ENCODE measurements at regions not wholly inside any gene's neighbourhood (a gene's known extent, or its start where the extent isn't known, plus 50 kb on each side); places are given as distances from the start of the nearest gene placed in this dataset.
"Not testable (repeated sequence)": the region's sequence is repeated elsewhere in the genome, so short reads cannot be mapped to it uniquely, and the experiment has no call there.

DNA sequence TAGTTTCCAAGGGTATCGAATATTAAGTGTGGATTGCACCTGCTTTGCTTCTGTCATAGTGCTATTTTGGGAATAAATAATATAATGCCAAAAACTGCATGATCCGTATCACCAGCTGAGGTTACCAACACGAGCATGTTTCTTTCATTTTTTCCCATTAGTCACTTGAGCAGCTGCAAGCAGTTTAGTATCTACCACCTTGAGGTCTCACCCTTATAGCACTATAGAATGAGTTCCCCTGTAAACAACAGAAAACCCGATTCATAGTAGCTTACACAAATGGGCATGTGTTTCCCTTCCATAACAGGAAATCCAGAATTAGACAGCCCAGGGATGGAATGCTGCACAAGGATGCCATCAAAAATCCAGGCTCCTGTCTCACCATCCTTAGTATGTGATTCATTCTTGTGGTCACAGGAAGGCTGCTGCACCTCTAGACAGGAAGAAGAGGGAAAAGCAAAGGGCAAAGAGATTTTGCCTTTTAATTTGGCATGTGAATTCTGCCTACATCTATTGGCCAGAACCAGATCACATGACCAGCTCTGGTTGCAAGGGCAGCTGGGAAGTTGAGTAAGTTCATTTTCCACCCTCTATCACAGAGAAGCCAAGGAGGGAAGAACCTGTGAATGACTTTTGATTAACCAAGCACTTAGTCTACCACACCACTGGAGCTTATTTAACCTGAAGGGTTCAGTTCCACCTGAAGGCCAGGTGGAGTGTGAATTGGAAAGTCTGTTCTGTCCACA lies 91.3 kb upstream of the SLC25A36 start:
- Histone ChIP-seq H3K36me3 (ENCODE audit: control insufficient read depth in 1 of 2, insufficient read depth in 2 of 2, low read length in 1 of 2) (no peaks in the 10 kb centered on the region), H3K27ac (ENCODE audit: low read depth in 1 of 2, low read length in 2 of 2) (no peak overlapping the region), H3K9me3 (ENCODE audit: control insufficient read depth, low read length) (no peaks in the 10 kb centered on the region), H3K27me3 (ENCODE audit: control insufficient read depth in 1 of 2, insufficient read depth in 2 of 2, low read length in 1 of 2) (no peaks in the 10 kb centered on the region), H3K4me3 (ENCODE audit: low read length in 2 of 2) (no peak overlapping the region), H3K4me1 (ENCODE audit: control insufficient read depth in 1 of 2, insufficient read depth in 2 of 2, low read length in 2 of 2) (no peaks in the 10 kb centered on the region)
- intact Hi-C loops (cut with DNase I), result no loop called here
- WGBS, 2 donors, result 25 to 38% methylated on average over 4 of the region's 4 CpGs
- no peak for ATAC-seq (ENCODE audit: low FRiP score)
- DNase-seq, result no peak

DNA sequence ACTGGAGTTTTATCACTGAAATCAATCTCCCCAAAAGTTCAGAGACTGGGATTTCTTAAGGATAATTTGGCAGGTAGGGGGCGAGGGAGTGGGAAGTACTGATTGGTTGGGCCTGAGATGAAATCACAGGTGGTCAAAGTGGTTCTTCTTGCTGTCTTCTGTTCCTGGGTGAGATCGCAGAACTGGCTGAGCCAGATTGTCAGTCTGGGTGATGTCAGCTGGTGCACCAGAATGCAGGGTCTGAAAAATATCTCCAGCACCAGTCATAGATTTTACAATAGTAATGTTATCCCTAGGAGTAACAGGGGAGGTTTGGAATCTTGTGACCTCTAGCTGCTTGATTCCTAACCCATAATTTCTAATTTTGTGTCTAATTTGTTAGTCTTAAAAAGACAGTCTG lies 86.7 kb upstream of the SLC25A36 start:
- H3K9me3 ChIP-seq (ENCODE audit: control insufficient read depth, low read length), result no peaks in the 10 kb centered on the region
- H3K36me3 ChIP-seq (ENCODE audit: control insufficient read depth in 1 of 2, insufficient read depth in 2 of 2, low read length in 1 of 2), result no peaks in the 10 kb centered on the region
- no peak overlapping the region for H3K4me3 ChIP-seq (ENCODE audit: low read length in 2 of 2)
- WGBS, 2 donors, result 73 to 80% methylated on average over 2 of the region's 2 CpGs
- H3K27ac ChIP-seq (ENCODE audit: low read depth in 1 of 2, low read length in 2 of 2), result no peak overlapping the region
- DNase-seq (no peak), ATAC-seq (ENCODE audit: low FRiP score) (no peak)
- intact Hi-C loops (cut with DNase I), result no loop called here
- no peaks in the 10 kb centered on the region for H3K4me1 ChIP-seq (ENCODE audit: control insufficient read depth in 1 of 2, insufficient read depth in 2 of 2, low read length in 2 of 2)
- no peaks in the 10 kb centered on the region for H3K27me3 ChIP-seq (ENCODE audit: control insufficient read depth in 1 of 2, insufficient read depth in 2 of 2, low read length in 1 of 2)

DNA sequence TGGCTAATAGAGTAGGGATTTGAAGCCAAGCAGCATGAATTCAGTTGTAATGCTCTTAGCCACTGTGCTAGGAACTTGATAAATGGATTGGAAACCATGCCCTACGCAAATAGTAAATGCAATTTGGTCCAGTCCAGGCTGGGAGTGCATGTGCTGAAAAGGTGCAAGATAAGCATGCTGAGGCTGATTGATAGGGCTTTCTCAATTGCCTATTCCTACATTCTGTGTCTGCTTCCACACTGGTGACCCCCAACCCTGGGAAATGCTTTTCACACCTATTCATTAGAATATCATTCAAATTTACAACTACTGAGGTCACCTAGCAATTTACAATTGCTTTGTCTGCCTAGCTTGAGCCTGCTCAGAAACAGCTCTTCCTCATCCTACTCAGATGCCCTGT lies 84.7 kb upstream of the SLC25A36 start:
- no peaks in the 10 kb centered on the region for H3K27me3 ChIP-seq (ENCODE audit: control insufficient read depth in 1 of 2, insufficient read depth in 2 of 2, low read length in 1 of 2)
- intact Hi-C loops (cut with DNase I), result no loop called here
- no peak for ATAC-seq (ENCODE audit: low FRiP score)

DNA sequence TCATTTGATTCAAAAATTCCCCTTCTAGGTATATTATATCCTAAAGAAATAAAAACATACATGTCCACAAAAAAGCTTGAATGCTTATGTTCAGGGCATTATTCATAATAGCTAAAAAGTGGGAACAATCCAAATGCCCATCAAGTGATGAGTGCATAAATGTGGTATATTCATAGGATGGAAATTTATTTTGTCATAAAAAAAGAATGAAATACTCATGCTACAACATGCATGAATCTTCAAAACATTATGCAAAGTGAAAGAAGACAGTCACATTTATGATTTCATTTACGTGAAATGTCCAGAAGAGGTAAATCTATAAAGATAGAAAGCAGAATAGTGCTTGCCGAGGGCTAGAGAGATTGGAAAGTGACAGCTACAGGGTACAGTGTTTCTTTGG lies 83.6 kb upstream of the SLC25A36 start:
- Histone ChIP-seq H3K27ac (ENCODE audit: low read depth in 1 of 2, low read length in 2 of 2) (no peak overlapping the region), H3K4me3 (ENCODE audit: low read length in 2 of 2) (no peak overlapping the region), H3K27me3 (ENCODE audit: control insufficient read depth in 1 of 2, insufficient read depth in 2 of 2, low read length in 1 of 2) (no peaks in the 10 kb centered on the region), H3K36me3 (ENCODE audit: control insufficient read depth in 1 of 2, insufficient read depth in 2 of 2, low read length in 1 of 2) (no peaks in the 10 kb centered on the region), H3K4me1 (ENCODE audit: control insufficient read depth in 1 of 2, insufficient read depth in 2 of 2, low read length in 2 of 2) (no peaks in the 10 kb centered on the region), H3K9me3 (ENCODE audit: control insufficient read depth, low read length) (no peaks in the 10 kb centered on the region)
- ATAC-seq (ENCODE audit: low FRiP score) (no peak), DNase-seq (no peak)
- WGBS, 2 donors, result 79% methylated on average over 2 of the region's 2 CpGs
- intact Hi-C loops (cut with DNase I), result no loop called here

More for the DNA sequence above, 84.7 kb upstream of the SLC25A36 start:
- Histone ChIP-seq H3K36me3 (ENCODE audit: control insufficient read depth in 1 of 2, insufficient read depth in 2 of 2, low read length in 1 of 2) (no peaks in the 10 kb centered on the region), H3K4me3 (ENCODE audit: low read length in 2 of 2) (no peak overlapping the region), H3K9me3 (ENCODE audit: control insufficient read depth, low read length) (no peaks in the 10 kb centered on the region), H3K27ac (ENCODE audit: low read depth in 1 of 2, low read length in 2 of 2) (no peak overlapping the region), H3K4me1 (ENCODE audit: control insufficient read depth in 1 of 2, insufficient read depth in 2 of 2, low read length in 2 of 2) (no peaks in the 10 kb centered on the region)
- WGBS, 2 donors, result 58 to 77% methylated on average over 1 of the region's 1 CpG
- no peak for DNase-seq

DNA sequence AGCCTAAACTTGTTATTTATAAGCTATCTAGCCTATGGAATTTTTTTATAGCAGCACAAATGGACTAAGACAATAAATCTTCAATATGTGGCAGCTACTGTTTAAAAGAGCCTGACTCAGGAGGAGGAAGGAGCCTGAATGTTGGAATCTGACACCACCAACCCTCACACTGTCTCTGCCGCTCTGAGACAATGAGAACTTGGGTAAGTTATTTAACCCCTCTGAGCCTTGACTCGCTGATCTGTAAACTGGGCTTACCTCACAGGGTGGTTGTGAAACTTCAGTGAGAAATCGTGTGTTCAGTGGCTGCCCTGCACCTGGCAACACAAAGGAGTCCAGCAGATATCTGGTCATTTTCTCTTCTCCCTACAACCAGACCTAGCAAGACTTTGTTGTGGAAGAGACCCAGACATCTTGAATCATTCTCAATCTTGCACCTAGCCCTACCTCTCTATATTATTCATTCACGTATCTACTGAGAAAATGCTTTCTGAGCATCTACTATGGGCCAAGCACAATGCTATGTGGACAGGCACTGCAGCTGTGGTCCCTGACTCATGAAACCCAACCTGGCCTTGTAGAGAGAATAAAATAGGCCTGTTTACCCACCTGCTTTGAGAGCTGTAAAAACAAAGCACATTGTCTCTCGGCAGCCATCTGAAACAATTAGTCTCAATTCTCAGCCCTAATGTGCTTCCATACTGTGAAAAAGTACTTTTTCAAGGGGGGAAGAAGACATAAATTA lies 81.9 kb upstream of the SLC25A36 start:
- H3K4me1 ChIP-seq (ENCODE audit: control insufficient read depth in 1 of 2, insufficient read depth in 2 of 2, low read length in 2 of 2), result no peaks in the 10 kb centered on the region
- H3K27ac ChIP-seq (ENCODE audit: low read depth in 1 of 2, low read length in 2 of 2), result no peak overlapping the region
- no peaks in the 10 kb centered on the region for H3K9me3 ChIP-seq (ENCODE audit: control insufficient read depth, low read length)
- no peak for ATAC-seq (ENCODE audit: low FRiP score)
- WGBS, 2 donors, result 57 to 65% methylated on average over 5 of the region's 5 CpGs
- intact Hi-C loops (cut with DNase I), result loop anchor here in 1 of 2 donors (10.0 kb wide), 1 partner anchor 1435 kb away; no protein-coding TSS in a partner anchor
- H3K36me3 ChIP-seq (ENCODE audit: control insufficient read depth in 1 of 2, insufficient read depth in 2 of 2, low read length in 1 of 2), result no peaks in the 10 kb centered on the region
- DNase-seq, result no peak
- H3K27me3 ChIP-seq (ENCODE audit: control insufficient read depth in 1 of 2, insufficient read depth in 2 of 2, low read length in 1 of 2), result no peaks in the 10 kb centered on the region
- H3K4me3 ChIP-seq (ENCODE audit: low read length in 2 of 2), result no peak overlapping the region

DNA sequence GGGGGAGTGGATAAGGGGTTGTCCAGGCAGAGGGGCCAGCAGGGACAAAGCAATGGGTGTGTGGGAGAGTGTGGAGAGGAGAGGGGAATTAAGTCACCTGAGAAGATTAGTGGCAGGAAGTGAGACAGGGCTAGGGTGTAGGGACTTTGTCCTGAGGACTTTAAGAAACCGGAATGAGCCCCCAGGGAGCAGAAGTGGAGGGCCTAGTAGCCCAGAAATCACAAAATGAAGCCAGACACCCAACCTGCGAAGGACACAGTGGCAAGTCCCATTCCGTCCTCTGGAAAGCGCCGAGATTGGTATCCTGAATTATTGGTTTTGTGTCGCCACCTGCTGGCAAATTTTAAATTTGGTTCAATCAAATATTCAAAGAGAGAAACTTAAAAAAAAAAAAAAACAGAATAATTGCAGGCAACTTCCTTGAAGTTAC lies 78.0 kb upstream of the SLC25A36 start:
- H3K27ac ChIP-seq (ENCODE audit: low read depth in 1 of 2, low read length in 2 of 2), result no peak overlapping the region
- no peaks in the 10 kb centered on the region for H3K27me3 ChIP-seq (ENCODE audit: control insufficient read depth in 1 of 2, insufficient read depth in 2 of 2, low read length in 1 of 2)
- no peaks in the 10 kb centered on the region for H3K4me1 ChIP-seq (ENCODE audit: control insufficient read depth in 1 of 2, insufficient read depth in 2 of 2, low read length in 2 of 2)
- ATAC-seq (ENCODE audit: low FRiP score) (no peak), DNase-seq (no peak)
- H3K9me3 ChIP-seq (ENCODE audit: control insufficient read depth, low read length), result peaks cover 2% of the 10 kb centered on the region
- H3K4me3 ChIP-seq (ENCODE audit: low read length in 2 of 2), result no peak overlapping the region
- WGBS, 2 donors, result 7 to 14% methylated on average over 6 of the region's 6 CpGs
- intact Hi-C loops (cut with DNase I), result loop anchor here in 1 of 2 donors (10.0 kb wide), 1 partner anchor 1439 kb away; no protein-coding TSS in a partner anchor
- no peaks in the 10 kb centered on the region for H3K36me3 ChIP-seq (ENCODE audit: control insufficient read depth in 1 of 2, insufficient read depth in 2 of 2, low read length in 1 of 2)

DNA sequence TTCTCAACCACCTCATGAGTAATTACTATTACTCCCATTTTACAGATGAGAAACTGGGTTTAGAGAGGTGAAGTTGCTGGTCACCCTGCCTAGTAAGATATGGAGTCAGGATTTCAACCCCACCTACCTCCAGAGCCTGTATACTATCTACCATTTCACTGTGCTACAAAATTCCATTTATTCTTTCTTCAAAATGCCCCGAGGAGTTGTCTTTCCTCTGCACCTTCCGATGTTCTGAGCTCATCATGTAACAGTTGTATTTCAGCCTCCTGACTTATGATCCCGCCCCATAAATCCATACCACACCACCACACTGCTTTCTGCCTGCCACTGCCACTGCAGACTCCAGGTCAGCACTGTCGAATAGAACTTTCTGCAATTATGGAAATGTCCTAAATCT lies 71.3 kb upstream of the SLC25A36 start:
- Histone ChIP-seq H3K36me3 (ENCODE audit: control insufficient read depth in 1 of 2, insufficient read depth in 2 of 2, low read length in 1 of 2) (no peaks in the 10 kb centered on the region), H3K4me3 (ENCODE audit: low read length in 2 of 2) (no peak overlapping the region), H3K9me3 (ENCODE audit: control insufficient read depth, low read length) (peaks cover 5% of the 10 kb centered on the region), H3K4me1 (ENCODE audit: control insufficient read depth in 1 of 2, insufficient read depth in 2 of 2, low read length in 2 of 2) (no peaks in the 10 kb centered on the region), H3K27ac (ENCODE audit: low read depth in 1 of 2, low read length in 2 of 2) (no peak overlapping the region), H3K27me3 (ENCODE audit: control insufficient read depth in 1 of 2, insufficient read depth in 2 of 2, low read length in 1 of 2) (no peaks in the 10 kb centered on the region)
- 76 to 79% methylated on average over 4 of the region's 4 CpGs for WGBS, 2 donors
- no peak for DNase-seq
- ATAC-seq (ENCODE audit: low FRiP score), result no peak
- intact Hi-C loops (cut with DNase I), result no loop called here

DNA sequence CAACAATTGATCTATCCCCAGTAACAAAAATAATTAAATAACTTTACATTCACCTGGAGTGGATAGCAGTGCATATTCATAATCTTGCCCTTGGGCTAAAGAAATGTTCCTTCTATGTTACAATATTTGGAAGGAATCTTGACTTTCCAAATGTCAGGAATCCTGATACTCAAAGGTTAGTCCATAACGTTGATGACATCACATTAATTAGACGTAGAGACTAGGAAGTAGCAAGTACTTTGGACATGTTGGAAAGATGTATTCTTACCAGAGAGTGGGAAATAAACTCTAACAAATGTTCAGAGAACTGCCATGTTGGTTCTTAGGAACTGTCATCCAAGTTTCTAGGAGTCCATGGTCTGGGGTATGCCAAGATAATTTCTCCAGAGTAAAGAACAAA lies 70.6 kb upstream of the SLC25A36 start:
- Histone ChIP-seq H3K36me3 (ENCODE audit: control insufficient read depth in 1 of 2, insufficient read depth in 2 of 2, low read length in 1 of 2) (no peaks in the 10 kb centered on the region), H3K27ac (ENCODE audit: low read depth in 1 of 2, low read length in 2 of 2) (no peak overlapping the region), H3K4me3 (ENCODE audit: low read length in 2 of 2) (no peak overlapping the region), H3K9me3 (ENCODE audit: control insufficient read depth, low read length) (peaks cover 5% of the 10 kb centered on the region), H3K4me1 (ENCODE audit: control insufficient read depth in 1 of 2, insufficient read depth in 2 of 2, low read length in 2 of 2) (no peaks in the 10 kb centered on the region), H3K27me3 (ENCODE audit: control insufficient read depth in 1 of 2, insufficient read depth in 2 of 2, low read length in 1 of 2) (no peaks in the 10 kb centered on the region)
- DNase-seq (no peak), ATAC-seq (ENCODE audit: low FRiP score) (no peak)
- intact Hi-C loops (cut with DNase I), result no loop called here
- WGBS, 2 donors, result 70 to 78% methylated on average over 2 of the region's 2 CpGs

DNA sequence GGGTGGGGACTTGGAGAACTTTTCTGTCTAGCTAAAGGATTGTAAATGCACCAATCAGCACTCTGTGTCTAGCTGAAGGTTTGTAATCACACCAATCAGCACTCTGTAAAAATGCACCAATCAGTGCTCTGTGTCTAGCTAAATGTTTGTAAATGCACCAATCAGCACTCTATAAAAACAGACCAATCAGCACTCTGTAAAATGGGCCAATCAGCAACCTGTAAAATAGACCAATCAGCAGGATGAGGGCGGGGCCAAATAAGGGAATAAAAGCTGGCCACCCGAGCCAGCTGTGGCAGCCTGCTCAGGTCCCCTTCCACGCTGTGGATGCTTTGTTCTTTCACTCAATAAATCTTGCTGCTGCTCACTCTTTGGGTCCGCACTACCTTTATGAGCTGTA lies 69.5 kb upstream of the SLC25A36 start:
- 55 to 63% methylated on average over 4 of the region's 4 CpGs for WGBS, 2 donors
- H3K4me1 ChIP-seq (ENCODE audit: control insufficient read depth in 1 of 2, insufficient read depth in 2 of 2, low read length in 2 of 2); DNase-seq; H3K27me3 ChIP-seq (ENCODE audit: control insufficient read depth in 1 of 2, insufficient read depth in 2 of 2, low read length in 1 of 2); H3K36me3 ChIP-seq (ENCODE audit: control insufficient read depth in 1 of 2, insufficient read depth in 2 of 2, low read length in 1 of 2); ATAC-seq (ENCODE audit: low FRiP score); H3K9me3 ChIP-seq (ENCODE audit: control insufficient read depth, low read length); H3K27ac ChIP-seq (ENCODE audit: low read depth in 1 of 2, low read length in 2 of 2); intact Hi-C loops (cut with DNase I); H3K4me3 ChIP-seq (ENCODE audit: low read length in 2 of 2): not testable (repeated sequence)

Measured in aorta (tissue), 5 donors.